GM12878 (cell line): ENCODE measurements at regions not wholly inside any gene's neighbourhood (a gene's known extent, or its start where the extent isn't known, plus 50 kb on each side); places are given as distances from the start of the nearest gene placed in this dataset.

Source experiments
- BRCA1 ChIP-seq: IDR thresholded peaks from 2 replicates; pipeline ENCODE4 v1.6.1; 2011; ENCODE audit warnings: low read depth, low read length, improper control_type of control experiment
- POLR2A ChIP-seq: IDR thresholded peaks from 2 replicates; pipeline ENCODE4 v1.6.1; 2011; ENCODE audit warnings: low read depth, mild to moderate bottlenecking, low read length
- ZZZ3 ChIP-seq: IDR thresholded peaks from 2 replicates; pipeline ENCODE4 v1.6.1; 2011; ENCODE audit warnings: low read depth; ENCODE audit not compliant: control insufficient read depth, insufficient read length
- TF ChIP-seq, protein P1 (sequence below): fragments of 450-650 bp; IDR thresholded peaks from 2 replicates; pipeline ENCODE4 v1.6.1; 2017; ENCODE audit warnings: antibody characterized with exemption, mild to moderate bottlenecking, moderate library complexity
- TF ChIP-seq, protein P2 (sequence below), 3 experiments: IDR thresholded peaks in 2 of 3; conservative IDR thresholded peaks in 1 of 3; 2 replicates each; pipeline ENCODE4 v1.5.1; 2011; ENCODE audit warnings: low read depth in 3 of 3, low read length in 3 of 3, mild to moderate bottlenecking in 3 of 3, control low read depth in 2 of 3, moderate library complexity in 2 of 3, inconsistent platforms in 1 of 3, mixed read lengths in 1 of 3; ENCODE audit not compliant: control insufficient read depth in 2 of 3, insufficient read depth in 1 of 3; ENCODE audit errors: extremely low read depth in 1 of 3

DNA sequence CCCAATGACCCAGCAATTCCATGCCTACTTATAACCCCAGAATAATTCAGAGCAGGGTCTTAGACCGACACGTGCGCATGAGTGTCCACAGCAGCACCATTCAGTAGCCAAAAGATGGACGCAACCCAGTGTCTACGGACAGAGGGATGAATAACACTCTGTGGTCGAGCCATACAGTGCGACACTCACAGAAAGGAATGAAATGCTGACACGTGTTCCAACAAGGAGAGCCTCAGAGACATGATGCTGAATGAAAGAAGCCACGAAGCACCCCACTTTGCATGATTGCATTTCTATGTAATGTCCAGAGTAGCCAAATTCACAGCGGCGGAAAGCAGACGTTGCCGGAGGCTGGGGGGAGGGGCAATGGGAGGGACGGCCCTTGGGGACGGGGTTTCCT lies 134.4 kb downstream of the CTTN start:
- TF ChIP-seq POLR2A (no peak), BRCA1 (no peak), ZZZ3 (no peak)
- TF ChIP-seq, protein P1, sequence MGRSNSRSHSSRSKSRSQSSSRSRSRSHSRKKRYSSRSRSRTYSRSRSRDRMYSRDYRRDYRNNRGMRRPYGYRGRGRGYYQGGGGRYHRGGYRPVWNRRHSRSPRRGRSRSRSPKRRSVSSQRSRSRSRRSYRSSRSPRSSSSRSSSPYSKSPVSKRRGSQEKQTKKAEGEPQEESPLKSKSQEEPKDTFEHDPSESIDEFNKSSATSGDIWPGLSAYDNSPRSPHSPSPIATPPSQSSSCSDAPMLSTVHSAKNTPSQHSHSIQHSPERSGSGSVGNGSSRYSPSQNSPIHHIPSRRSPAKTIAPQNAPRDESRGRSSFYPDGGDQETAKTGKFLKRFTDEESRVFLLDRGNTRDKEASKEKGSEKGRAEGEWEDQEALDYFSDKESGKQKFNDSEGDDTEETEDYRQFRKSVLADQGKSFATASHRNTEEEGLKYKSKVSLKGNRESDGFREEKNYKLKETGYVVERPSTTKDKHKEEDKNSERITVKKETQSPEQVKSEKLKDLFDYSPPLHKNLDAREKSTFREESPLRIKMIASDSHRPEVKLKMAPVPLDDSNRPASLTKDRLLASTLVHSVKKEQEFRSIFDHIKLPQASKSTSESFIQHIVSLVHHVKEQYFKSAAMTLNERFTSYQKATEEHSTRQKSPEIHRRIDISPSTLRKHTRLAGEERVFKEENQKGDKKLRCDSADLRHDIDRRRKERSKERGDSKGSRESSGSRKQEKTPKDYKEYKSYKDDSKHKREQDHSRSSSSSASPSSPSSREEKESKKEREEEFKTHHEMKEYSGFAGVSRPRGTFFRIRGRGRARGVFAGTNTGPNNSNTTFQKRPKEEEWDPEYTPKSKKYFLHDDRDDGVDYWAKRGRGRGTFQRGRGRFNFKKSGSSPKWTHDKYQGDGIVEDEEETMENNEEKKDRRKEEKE = no peak
- TF ChIP-seq, protein P2, sequence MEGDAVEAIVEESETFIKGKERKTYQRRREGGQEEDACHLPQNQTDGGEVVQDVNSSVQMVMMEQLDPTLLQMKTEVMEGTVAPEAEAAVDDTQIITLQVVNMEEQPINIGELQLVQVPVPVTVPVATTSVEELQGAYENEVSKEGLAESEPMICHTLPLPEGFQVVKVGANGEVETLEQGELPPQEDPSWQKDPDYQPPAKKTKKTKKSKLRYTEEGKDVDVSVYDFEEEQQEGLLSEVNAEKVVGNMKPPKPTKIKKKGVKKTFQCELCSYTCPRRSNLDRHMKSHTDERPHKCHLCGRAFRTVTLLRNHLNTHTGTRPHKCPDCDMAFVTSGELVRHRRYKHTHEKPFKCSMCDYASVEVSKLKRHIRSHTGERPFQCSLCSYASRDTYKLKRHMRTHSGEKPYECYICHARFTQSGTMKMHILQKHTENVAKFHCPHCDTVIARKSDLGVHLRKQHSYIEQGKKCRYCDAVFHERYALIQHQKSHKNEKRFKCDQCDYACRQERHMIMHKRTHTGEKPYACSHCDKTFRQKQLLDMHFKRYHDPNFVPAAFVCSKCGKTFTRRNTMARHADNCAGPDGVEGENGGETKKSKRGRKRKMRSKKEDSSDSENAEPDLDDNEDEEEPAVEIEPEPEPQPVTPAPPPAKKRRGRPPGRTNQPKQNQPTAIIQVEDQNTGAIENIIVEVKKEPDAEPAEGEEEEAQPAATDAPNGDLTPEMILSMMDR (IDR thresholded peaks at IDR 0.05 in 2 of 3, conservative IDR thresholded peaks at IDR 0.05 in 1 of 3; ENCODE audit: control insufficient read depth in 2 of 3, extremely low read depth in 1 of 3, insufficient read depth in 1 of 3, low read depth in 3 of 3, low read length in 3 of 3) = no peak
